Neural progenitor cell (in vitro differentiated cells): ENCODE measurements at regions not wholly inside any gene's neighbourhood (a gene's known extent, or its start where the extent isn't known, plus 50 kb on each side); places are given as distances from the start of the nearest gene placed in this dataset.

Experiments used
- EZH2 ChIP-seq: fragments of 200-600 bp; sonication (generic); IDR thresholded peaks from 2 replicates; pipeline ENCODE4 v1.6.1; 2017; ENCODE audit warnings: antibody characterized with exemption, mild to moderate bottlenecking, moderate library complexity
- EZH2phosphoT487 ChIP-seq: fragments of 200-600 bp; sonication (generic); IDR thresholded peaks from 2 replicates; pipeline ENCODE4 v1.6.1; 2017; ENCODE audit warnings: antibody characterized with exemption
- TF ChIP-seq, protein P1 (sequence below): fragments of 200-600 bp; sonication (generic); IDR thresholded peaks from 2 replicates; pipeline ENCODE4 v1.5.1; 2017; ENCODE audit warnings: antibody characterized with exemption, mild to moderate bottlenecking

DNA sequence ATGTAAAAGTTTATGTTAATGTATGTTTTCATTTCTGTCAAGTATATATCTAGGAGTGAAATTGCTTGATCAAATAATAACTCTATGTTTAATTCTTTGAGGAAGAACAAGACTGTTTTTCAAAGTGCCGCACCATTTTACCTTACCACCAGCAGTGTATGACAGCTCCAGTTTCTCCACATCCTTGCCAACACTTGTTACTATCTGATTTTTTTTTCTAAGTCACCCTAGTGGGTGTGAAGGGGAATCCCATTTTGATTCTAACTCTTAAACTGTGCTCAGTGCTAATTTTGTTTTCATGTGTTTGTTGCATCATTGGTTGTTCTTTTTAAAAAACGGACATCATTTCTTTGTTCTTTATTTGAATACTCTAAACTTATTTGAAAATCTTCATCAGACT, 120.2 kb upstream of the CDK6 start:
- TF ChIP-seq, protein P1, sequence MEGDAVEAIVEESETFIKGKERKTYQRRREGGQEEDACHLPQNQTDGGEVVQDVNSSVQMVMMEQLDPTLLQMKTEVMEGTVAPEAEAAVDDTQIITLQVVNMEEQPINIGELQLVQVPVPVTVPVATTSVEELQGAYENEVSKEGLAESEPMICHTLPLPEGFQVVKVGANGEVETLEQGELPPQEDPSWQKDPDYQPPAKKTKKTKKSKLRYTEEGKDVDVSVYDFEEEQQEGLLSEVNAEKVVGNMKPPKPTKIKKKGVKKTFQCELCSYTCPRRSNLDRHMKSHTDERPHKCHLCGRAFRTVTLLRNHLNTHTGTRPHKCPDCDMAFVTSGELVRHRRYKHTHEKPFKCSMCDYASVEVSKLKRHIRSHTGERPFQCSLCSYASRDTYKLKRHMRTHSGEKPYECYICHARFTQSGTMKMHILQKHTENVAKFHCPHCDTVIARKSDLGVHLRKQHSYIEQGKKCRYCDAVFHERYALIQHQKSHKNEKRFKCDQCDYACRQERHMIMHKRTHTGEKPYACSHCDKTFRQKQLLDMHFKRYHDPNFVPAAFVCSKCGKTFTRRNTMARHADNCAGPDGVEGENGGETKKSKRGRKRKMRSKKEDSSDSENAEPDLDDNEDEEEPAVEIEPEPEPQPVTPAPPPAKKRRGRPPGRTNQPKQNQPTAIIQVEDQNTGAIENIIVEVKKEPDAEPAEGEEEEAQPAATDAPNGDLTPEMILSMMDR = no peak
- TF ChIP-seq EZH2 (no peak), EZH2phosphoT487 (no peak)
